ENCODE measurements at regions not wholly inside any gene's neighbourhood (a gene's known extent, or its start where the extent isn't known, plus 50 kb on each side); places are given as distances from the start of the nearest gene placed in this dataset.

DNA sequence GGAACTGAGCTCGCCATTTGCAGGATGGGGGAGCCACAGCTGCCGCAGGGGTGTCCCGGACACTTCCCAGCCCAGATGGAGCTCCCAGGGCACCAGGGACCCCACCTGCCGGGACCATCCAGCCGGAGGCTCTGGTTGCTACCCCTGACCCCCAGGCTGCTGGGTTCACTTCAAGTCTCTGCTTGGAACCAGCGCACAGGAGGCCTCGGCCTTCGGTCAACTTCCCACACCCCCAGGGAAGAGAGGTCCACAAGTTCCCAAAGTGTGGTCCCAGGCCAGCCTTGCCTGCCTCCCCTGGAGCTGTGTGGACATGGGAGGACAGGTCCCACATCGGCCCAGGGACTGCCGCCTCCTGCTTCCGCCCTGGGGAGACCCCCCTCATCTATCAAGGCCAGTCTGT lies 117.0 kb downstream of the TEX29 start:
- TF ChIP-seq CTCF (conservative IDR thresholded peaks at IDR 0.05 in 1 of 2, IDR thresholded peaks at IDR 0.05 in 1 of 2; ENCODE audit: low read depth in 1 of 2, low read length in 2 of 2) (no peak), EZH2 (IDR thresholded peaks at IDR 0.05; ENCODE audit: low read length, missing control alignments) (no peak)
